Adrenal gland (tissue), 5 donors: ENCODE measurements at regions not wholly inside any gene's neighbourhood (a gene's known extent, or its start where the extent isn't known, plus 50 kb on each side); places are given as distances from the start of the nearest gene placed in this dataset.

Source experiments
- CTCF ChIP-seq, 6 experiments: fragments of 450-650 bp in 4 of 6; fragments of 200-600 bp in 2 of 6; sonication (generic) in 1 of 6; IDR thresholded peaks; 1 replicate in 5 of 6; 2 replicates in 1 of 6; pipeline versions ENCODE4 v1.5.1 to v1.8.0; 2016 to 2021; ENCODE audit warnings: antibody characterized with exemption in 6 of 6, mild to moderate bottlenecking in 2 of 6, moderate library complexity in 1 of 6
- POLR2A ChIP-seq, 2 donors: fragments of 450-650 bp; IDR thresholded peaks; one replicate each; pipeline ENCODE4 v1.6.1; 2017; ENCODE audit warnings: antibody characterized with exemption in 2 of 2, mild to moderate bottlenecking in 2 of 2, moderate library complexity in 1 of 2
- donor health status: DM: no; HTN: no; CAD: no.

- TF ChIP-seq CTCF (IDR thresholded peaks at IDR 0.05) (no peak), POLR2A (IDR thresholded peaks at IDR 0.05) (peak in 1 of 2 donors; percentile 16)
These were observed 92.6 kb upstream of the ZBTB20 start for GRCh38 chr3:115239717-115240116.
